GM19395 (cell line): ENCODE measurements at regions not wholly inside any gene's neighbourhood (a gene's known extent, or its start where the extent isn't known, plus 50 kb on each side); places are given as distances from the start of the nearest gene placed in this dataset.
"Not testable (repeated sequence)": the region's sequence is repeated elsewhere in the genome, so short reads cannot be mapped to it uniquely, and the experiment has no call there.

Experiments used
- ATAC-seq: cut with Tn5 transposase; IDR thresholded peaks from one replicate; pipeline ENCODE4 v1.9.1; 2021; ENCODE audit warnings: mild to moderate bottlenecking, moderate library complexity; ENCODE audit not compliant: unreplicated experiment

DNA sequence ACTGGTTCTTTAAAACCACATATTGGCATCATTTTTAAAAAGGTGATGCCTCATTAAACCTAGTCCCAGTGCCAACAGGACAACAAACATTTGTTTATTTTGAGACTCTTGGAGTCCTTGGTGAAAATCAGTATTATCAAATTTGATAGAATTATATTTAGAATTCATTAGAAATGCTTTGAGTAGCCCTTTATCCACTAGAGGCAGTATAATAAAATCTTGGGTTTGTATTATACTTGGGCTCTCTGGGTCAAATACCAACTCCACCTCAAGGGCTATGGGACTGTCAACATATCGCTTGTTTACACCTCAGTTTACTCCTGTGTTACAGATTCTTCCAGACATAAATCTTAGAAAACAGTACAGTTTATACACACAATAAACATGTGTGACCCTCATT is 335.7 kb upstream of the FSTL5 start:
- no peak for ATAC-seq

DNA sequence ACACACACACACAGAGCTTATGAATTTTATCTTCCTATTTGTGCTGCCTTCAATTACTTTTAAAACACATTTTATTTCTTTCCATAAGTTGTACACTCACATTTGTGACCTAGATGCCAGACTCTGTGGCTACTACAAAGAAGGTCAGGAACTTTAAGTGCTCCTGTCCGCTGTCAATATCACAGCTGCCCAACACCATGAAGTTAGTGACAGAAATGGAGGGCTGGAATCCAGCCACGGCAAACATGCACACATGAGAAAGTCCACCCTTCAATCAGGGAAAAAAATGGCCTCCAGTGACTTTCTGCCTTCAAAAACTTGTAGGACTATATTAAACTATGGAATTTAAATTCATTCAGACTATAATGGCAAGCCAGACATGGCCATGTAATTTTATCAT is 334.4 kb upstream of the FSTL5 start:
- no peak for ATAC-seq

DNA sequence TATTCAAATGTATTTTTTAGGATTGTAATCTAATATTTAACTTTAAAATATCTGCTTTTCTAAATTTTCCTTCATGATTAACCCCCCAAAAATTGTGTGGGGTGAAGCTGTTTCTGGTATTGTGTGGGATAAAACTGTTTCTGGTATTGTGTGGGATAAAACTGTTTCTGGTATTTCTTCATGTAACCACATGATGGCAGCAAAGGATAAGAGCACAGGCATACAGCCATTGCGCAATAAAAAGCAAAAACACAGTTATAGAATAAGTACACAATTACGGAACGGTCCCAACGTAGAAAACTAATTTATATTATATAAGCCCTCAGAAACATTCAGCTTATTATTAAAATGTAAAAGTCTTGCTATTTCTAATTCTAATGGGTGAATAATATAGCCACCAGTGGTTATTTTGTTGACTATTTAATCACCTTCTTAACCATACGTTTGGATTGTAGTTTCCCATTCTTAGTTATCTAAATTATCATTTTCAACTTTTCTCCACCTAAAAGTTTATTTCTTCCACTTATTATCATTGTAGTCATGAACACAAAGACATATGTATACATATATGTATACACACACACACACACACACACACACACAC is 333.9 kb upstream of the FSTL5 start:
- ATAC-seq = peak; percentile 89

DNA sequence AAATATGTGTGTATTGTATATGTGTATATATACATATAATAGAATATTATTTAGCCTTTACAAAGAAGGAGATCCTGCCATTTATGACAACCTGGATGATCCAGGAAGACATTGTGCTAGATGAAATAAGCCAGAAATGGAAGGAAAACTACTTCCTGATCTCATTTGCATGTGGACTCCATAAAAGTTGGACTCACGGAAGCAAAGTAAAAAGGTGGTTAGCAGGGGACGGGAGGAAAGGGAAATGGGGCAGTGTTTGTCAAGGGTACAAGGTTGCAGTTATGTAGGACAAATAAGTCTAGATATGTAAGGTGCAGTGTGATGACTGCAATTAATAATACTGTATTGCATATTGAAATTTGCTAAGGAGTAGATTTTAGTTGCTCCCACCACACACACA is 331.1 kb upstream of the FSTL5 start:
- ATAC-seq = no peak

DNA sequence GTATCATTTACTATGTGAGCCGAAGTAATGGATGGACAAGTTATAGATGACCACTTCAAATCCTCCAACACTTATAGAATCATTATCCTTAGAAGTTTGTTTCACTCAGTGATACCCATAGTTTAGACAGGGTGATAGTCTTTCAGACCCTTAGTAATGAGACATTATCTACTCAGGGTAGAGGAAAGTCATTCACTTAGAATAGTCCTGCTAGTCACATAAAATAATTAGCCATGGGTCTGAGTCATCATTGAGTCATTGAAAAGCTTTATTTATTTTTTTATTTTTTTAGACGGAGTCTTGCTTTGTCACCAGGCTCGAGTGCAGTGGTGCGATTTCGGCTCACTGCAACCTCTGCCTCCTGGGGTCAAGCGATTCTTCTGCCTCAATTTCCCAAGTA is 321.7 kb upstream of the FSTL5 start:
- no peak for ATAC-seq

DNA sequence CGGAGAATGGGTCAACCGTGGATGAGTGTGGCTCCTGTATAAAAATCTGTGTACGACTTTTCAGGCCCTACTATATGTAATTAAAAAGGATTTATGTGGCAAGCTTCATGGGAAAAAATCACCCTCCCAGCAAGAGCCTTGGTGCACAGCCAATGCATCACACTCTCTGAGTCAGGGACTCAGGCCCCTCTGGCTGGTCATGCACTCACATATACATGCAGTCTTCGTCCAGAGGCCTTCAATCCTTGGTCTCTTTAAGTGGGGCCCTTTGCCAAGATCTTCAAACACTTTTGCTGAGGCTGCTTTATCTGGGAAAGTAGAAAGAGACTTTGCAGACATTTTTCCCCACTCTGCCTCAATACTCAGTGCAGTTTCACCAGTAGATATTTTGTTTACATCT is 311.4 kb upstream of the FSTL5 start:
- no peak for ATAC-seq

DNA sequence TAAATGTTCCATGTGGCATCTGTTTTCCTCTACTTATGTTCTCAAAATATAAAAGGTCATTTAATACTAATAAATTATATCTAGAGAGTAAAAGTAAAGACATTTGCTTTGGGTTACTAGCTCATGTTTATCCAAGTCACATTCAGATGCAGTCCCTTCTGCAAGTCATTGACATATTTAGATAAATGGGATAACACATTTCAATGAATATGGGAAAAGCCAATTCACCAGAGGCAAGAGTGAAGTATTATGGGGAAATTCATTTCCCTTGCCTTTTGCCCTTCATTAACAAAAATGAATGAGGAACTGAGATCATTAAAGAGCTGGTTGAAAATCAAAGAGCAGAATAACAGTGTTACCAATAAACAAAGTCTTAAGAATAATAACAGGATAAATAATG is 306.2 kb upstream of the FSTL5 start:
- ATAC-seq = no peak

DNA sequence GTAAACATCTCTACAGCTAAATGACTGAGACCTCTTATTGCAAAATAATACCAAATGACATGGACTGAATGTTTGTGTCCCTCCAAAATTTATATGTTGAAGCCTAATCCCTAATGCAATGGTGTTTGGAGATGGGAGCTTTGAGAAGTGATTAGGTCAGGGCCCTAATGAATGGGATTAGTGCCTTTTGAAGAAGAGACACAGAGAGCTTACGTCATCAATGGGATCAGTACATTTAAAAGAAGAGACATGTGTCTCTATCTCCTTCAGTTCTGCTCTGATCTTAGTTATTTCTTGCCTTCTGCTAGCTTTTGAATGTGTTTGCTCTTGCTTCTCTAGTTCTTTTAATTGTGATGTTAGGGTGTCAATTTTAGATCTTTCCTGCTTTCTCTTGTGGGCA is 301.6 kb upstream of the FSTL5 start:
- not testable (repeated sequence) for ATAC-seq

DNA sequence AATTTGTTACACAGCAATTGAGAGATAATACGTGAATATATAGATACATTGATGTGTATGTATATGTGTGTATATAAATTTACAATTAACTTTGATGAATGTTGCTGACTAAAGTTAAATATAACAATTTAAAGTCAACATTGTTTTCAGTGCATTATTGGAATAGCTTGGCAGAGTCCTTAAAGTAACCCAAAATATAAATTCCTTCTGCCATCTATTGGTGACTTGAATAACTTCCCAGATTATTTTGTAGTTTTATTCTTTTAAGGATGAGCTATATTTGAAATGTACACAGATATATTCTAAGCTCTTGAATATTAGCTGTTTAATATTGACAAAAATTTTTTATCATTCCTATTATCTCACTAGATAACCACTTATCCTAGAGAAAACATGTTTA is 298.2 kb upstream of the FSTL5 start:
- no peak for ATAC-seq

DNA sequence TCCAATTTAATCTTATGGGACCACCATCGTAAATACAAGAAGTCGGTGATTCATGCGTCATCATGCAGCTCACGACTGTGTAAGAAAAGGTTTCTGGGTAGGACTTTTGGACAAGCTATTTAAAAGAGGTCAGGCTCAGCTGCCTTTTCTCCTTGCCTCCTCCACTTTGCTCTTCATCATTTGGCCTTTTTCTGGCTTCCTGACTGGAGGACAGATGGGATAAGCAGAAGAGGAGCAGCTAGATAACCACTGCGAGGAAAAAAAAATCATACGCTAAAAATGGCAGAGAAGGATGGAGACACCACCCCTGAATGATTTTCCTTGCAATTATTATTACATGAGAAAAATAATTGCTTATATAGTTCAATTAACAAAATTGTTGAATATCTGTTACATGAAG is 294.3 kb upstream of the FSTL5 start:
- ATAC-seq = no peak

DNA sequence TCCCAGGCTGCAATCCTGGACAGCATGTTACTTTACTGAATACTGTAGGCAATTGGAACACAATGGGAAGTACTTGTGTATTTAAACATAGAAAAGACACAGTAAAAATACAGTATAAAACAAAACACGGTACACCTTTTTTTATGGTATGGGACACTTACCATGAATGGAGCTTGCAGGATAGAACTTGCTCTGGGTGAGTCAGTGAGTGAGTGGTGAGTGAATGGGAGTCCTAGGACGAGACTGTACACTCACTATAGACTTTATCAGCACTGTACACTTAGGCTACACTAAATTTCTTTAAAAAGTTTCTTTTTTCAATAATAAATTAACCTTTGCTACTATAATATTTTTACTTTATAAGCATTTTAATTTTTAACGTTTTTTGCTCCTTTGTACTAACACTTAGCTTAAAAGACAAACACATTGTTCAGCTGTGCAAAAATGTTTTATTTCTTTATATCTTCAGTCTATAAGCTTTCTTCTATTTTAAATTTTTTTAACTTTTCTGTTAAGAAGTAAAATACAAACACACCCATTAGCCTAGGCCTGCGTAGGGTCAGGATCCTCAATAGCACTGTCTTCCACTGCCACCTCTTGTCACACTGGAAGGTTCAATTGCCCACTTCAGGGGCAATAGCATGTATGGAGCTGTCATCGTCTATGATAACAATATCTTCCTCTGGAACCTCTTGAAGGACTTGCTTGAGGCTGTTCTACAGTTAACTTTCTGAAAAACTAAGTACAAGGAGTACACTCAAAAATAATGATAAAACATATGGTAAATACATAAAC is 293.5 kb upstream of the FSTL5 start:
- ATAC-seq = no peak

DNA sequence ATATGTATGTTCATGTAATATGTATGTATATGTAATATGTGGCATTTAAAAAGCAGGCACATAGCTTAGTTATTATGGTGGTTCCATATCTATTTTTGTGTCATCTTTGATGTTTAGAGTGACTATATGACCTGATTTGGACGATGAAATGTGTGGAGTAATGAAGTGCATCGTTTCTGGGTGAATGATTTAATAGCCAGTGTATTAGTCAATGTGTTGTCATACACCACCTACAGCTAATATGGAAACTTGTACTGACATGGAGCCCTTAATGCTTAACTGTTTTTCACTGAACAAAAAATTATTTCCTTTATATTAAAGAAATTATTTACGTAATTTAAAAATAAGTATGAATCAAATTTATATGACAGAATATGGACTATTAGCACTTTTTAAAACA is 292.3 kb upstream of the FSTL5 start:
- no peak for ATAC-seq

DNA sequence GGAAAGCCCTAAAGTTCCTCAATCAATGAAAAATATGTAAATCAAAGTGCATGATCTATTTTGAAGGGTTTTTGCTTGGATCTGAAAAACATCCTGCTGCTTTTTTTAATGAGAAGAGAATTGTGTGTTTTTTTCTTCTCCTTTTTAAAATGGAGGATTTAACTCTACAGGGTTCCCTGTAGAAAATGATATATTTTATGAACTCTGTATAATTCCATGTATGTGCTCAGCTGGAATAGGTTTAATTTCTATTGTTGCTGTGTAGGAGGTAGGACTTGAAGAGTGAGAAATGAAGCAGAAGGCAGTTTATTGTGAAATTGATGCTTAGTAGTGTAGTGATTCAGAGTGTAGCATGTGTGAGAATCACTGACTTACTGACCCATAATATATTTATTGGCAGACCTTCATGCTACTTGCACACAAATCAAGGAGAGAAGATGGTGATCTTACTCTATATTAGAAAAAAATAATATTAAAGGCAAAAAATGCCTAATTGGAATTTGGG is 286.8 kb upstream of the FSTL5 start:
- no peak for ATAC-seq

DNA sequence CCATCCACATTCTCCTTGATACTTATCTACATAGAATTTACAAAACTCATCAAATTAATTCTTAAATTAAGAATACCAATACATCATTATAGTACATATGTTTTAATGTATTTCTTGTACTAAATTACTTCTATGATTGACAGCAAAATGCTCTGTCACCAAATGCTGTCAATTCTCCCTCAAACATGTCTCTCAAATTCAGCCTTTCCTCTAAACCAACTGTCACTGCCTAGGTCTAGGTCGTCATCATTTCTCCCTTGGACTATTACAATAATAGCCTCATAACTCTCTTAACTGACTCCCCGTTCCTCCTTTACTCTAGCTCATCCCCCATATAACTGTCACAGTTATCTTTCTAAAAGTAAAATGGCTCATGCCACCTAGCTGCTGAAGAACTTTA is 279.7 kb upstream of the FSTL5 start:
- no peak for ATAC-seq

DNA sequence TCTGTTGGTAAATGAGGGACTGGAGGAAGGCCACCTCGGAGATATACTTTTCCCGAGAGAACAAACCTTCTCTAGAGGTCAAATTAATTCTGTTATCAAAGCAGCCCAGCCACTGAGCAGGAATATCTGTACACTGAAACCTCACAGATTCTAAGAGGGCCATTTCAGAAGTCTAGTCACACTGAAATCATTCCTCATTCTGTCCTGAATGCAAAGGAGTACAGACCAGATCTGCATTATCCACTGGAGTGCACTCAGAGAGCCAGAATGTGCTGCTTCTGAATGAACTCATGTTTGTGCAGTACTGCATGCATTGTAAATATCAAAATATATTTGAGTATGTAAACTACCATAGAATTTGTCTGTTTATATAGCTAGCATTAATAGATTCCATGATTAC is 278.3 kb upstream of the FSTL5 start:
- ATAC-seq = no peak

DNA sequence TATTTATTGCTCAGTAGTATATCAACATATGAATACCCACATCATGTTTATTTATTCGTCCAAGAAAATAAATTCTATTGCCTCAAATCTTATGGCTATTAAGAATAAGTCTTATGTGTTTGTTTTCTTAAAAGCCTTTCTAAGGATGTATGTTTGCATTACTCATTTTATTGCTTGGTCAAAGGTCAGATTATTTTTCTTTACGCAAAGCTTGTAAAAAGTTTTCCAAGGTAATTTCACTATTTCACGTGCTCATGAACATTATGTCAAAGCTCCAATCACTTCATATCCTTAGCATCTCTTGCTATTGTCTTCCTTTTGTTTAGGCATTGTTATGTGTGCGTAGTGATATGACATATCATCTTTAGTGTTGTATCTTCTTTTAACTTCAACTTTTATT is 258.5 kb upstream of the FSTL5 start:
- ATAC-seq = no peak

DNA sequence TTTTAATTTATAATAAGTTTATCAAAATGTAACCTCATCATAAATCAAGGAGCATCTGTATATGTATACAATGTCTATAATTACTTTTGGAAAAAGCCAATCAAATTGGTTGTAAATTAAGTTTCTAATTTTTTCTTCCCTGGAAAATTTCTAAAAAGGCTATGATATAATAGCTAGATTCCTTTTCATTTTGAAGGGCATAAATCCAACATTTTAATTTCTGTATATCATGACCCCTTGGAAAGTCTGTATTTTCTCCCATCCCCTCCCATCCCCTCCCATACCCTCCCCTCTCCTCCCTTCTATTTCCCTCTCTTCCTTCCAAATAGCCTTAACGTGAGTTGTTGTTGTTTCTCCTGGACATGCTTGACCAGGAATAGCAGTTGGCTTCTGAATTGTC is 247.1 kb upstream of the FSTL5 start:
- ATAC-seq = no peak

DNA sequence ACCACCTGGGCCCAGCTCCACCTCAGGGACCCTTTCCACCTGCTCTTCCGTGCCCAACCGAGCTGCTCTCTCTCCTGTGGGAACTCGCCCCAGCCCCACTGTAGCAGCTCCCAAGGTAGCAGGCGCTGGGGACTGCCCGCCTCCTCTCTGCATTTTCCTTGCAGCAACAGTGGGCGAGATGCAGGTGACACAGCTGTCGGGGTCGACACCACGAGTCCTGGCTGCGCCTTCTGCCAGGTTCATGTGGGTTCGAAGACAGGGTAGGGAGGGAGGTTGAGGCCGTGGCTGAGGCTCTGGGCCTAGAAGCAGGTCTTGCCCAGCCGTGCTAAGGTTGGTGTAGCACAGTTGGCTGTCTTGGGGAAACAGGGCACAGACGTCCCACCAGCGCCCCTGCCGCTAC is 245.2 kb upstream of the FSTL5 start:
- ATAC-seq = no peak

DNA sequence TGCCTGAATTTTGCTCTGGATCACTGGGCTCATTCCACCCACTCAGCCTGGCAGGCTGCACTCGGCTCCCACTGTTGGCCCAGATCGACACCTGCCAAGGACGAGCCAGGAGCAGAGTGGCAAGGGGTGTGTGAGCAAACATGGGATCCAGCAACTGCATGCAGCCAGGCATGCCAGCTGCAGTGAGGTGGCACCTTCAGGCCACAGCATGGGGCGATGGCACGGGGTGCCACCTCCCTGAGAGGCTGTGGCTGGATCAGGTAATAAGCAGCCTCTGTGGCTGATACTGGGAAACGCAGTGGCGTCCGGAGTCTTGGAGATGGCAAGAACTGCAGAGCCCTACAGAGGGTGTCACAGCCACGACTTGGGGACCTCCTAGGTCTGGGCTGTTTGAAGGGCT is 244.5 kb upstream of the FSTL5 start:
- ATAC-seq = no peak

DNA sequence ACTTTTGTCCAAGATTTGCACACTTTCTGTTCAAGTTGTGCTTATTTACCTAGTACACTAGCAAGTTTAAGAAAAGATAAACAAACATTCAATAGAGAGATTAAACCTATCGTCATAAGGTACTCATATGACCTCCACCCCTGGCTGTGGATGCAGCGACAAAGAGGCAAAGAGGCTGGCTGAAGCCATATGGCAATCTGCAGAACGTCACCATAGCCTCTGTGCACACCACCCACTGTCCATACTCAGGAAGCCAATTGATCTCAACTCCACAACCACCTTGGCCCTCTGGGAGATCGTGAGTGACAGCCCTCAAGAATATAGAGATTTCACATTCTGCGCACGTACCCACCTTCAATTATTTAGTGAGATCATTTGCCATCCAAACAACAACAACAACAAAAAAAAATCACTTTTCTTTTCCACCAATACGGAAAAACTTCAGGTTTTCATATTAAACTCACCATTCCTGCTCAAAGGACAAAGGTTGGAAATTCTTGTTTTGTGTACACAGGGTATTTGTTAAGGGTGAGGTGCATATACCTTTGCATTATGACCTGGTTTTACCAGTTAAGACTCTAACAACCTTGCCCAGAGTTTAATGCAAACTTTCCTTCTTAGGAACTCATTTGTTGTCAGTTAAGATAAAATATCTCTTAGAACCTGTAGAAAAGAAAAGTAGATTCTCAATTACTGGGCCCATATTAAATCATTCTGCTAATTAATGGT is 243.0 kb upstream of the FSTL5 start:
- no peak for ATAC-seq

DNA sequence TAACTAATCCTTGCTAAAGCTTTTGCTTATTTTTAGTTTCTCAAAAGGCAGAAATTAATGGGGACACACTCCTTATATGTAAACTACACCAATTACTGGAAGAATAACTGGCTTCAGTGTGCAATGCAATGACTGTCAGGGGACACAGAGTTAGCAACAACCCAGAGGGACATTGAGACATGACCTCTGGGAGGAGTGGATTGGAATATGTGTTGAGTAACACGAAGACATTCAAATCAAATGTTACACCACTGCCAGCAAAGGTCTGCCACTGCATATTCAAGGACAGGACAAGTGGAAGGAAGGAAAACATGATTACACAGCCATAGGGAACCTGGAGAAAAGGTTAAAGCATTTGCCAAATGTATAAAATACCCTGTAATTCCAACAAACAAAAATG is 240.1 kb upstream of the FSTL5 start:
- ATAC-seq = no peak

DNA sequence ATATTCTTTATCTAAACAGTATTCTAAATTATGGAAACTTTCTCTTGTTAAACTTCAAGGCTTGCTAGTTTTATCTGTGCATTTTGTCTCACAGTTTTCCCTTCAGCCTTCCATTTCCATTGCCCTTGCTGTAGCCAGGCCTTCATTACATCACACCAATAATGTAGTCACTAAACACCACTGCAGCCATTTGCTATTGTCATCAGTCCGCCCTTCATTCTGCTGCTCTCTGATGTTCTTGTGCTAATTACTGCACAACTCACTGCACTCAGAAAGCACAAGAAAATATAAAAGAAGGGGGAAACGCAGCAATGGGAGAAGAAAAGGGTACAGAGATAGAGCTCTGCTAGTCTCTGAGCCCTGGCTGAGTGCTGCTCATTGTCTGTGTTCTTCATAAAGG is 239.6 kb upstream of the FSTL5 start:
- no peak for ATAC-seq
